Transverse colon (tissue), 3 donors: ENCODE measurements at regions not wholly inside any gene's neighbourhood (a gene's known extent, or its start where the extent isn't known, plus 50 kb on each side); places are given as distances from the start of the nearest gene placed in this dataset.

ENCODE experiments used
- EP300 ChIP-seq: sonication (generic); formaldehyde crosslinking; IDR thresholded peaks from one replicate; pipeline ENCODE4 v1.6.1; 2017; ENCODE audit warnings: antibody characterized with exemption, low read depth
- TF ChIP-seq, protein P1 (sequence below), 5 experiments: fragments of 200-600 bp in 3 of 5; fragments of 450-650 bp in 2 of 5; sonication (generic) in 3 of 5; IDR thresholded peaks; 1 replicate in 2 of 5; 2 replicates in 3 of 5; pipeline ENCODE4 v1.5.1; 2016 to 2017; ENCODE audit warnings: antibody characterized with exemption in 5 of 5, inconsistent platforms in 3 of 5, mild to moderate bottlenecking in 2 of 5, moderate library complexity in 1 of 5

DNA sequence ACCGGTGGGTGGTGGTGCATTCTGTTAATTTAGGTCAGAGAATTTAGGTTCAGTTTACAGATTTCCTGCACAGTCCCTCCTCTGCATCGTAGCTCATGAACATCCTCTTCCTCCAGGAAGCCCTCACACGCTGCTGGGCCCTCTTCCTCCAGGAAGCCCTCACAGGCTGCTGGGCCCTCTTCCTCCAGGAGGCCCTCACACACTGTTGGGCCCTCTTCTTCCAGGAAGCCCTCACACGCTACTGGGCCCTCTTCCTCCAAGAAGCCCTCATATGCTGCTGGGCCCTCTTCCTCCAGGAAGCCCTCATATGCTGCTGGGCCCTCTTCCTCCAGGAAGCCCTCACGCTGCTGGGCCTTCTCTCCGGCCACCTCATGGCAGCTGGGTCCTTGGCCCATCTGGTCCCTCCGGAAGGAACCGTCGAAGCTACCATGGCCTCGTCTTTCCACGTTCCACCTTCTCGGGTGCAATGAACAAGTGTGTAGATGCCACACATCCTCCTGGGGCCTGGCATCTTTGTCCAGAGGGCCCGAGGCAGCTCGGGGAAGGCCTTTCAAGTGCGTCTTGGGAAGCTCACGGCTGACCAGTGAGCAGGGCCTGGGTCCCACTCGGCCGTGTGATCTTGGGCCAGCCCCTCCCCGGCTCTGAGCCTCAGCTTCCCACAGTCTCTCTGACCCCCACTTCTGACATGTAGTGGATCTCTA lies 58.9 kb upstream of the PPARA start:
- TF ChIP-seq, protein P1, sequence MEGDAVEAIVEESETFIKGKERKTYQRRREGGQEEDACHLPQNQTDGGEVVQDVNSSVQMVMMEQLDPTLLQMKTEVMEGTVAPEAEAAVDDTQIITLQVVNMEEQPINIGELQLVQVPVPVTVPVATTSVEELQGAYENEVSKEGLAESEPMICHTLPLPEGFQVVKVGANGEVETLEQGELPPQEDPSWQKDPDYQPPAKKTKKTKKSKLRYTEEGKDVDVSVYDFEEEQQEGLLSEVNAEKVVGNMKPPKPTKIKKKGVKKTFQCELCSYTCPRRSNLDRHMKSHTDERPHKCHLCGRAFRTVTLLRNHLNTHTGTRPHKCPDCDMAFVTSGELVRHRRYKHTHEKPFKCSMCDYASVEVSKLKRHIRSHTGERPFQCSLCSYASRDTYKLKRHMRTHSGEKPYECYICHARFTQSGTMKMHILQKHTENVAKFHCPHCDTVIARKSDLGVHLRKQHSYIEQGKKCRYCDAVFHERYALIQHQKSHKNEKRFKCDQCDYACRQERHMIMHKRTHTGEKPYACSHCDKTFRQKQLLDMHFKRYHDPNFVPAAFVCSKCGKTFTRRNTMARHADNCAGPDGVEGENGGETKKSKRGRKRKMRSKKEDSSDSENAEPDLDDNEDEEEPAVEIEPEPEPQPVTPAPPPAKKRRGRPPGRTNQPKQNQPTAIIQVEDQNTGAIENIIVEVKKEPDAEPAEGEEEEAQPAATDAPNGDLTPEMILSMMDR (IDR thresholded peaks at IDR 0.05) = no peak
- no peak for TF ChIP-seq EP300
